ENCODE measurements at regions not wholly inside any gene's neighbourhood (a gene's known extent, or its start where the extent isn't known, plus 50 kb on each side); places are given as distances from the start of the nearest gene placed in this dataset.

DNA sequence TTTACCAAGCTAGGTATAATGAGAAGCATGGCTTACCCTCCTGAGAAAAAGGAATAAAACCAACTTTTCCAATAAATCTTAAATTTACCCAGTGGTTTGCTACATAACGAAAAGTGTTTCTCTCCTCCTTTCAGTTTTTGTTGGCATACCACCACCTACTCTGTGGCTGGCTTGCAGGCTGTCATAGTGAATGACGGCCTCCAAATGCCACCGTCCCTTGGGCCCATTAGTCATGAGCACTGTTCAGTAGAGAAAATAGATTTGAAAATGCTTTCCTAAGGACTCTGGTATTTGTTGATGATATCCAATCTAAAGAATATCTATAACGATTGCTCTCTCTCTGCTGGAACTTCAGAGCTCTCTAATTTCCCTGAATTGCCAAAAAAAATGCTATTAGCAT lies 488.3 kb downstream of the MAGEE1 start:
- TF ChIP-seq, protein P1, sequence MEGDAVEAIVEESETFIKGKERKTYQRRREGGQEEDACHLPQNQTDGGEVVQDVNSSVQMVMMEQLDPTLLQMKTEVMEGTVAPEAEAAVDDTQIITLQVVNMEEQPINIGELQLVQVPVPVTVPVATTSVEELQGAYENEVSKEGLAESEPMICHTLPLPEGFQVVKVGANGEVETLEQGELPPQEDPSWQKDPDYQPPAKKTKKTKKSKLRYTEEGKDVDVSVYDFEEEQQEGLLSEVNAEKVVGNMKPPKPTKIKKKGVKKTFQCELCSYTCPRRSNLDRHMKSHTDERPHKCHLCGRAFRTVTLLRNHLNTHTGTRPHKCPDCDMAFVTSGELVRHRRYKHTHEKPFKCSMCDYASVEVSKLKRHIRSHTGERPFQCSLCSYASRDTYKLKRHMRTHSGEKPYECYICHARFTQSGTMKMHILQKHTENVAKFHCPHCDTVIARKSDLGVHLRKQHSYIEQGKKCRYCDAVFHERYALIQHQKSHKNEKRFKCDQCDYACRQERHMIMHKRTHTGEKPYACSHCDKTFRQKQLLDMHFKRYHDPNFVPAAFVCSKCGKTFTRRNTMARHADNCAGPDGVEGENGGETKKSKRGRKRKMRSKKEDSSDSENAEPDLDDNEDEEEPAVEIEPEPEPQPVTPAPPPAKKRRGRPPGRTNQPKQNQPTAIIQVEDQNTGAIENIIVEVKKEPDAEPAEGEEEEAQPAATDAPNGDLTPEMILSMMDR (optimal IDR thresholded peaks at IDR 0.05 in 1 of 3, IDR thresholded peaks at IDR 0.05 in 1 of 3, conservative IDR thresholded peaks at IDR 0.05 in 1 of 3; ENCODE audit: extremely low read depth in 1 of 3, insufficient read depth in 2 of 3, low read length in 3 of 3), result no peak
- no peak for TF ChIP-seq EZH2 (IDR thresholded peaks at IDR 0.05; ENCODE audit: low read length)
